Loucy (cell line): ENCODE measurements at regions not wholly inside any gene's neighbourhood (a gene's known extent, or its start where the extent isn't known, plus 50 kb on each side); places are given as distances from the start of the nearest gene placed in this dataset.

Source experiments
- H2AFZ ChIP-seq: fragments of 200-600 bp; sonication (generic); 2 replicates; pipeline ENCODE4 v1.6.0; 2016; ENCODE audit warnings: antibody characterized with exemption, mild to moderate bottlenecking, low read length, moderate library complexity
- H3F3A ChIP-seq: fragments of 200-600 bp; 2 replicates; pipeline ENCODE4 v1.6.0; 2016; ENCODE audit warnings: antibody characterized with exemption, low read depth, mild to moderate bottlenecking
- H3K27me3 ChIP-seq: fragments of 200-600 bp; sonication (generic); 2 replicates; pipeline ENCODE4 v1.6.1; 2014; ENCODE audit warnings: low read length, mild to moderate bottlenecking; ENCODE audit not compliant: insufficient read depth, poor library complexity, severe bottlenecking
- H3K36me3 ChIP-seq: fragments of 200-600 bp; sonication (generic); 2 replicates; pipeline ENCODE4 v1.6.1; 2016; ENCODE audit warnings: low read length; ENCODE audit not compliant: insufficient read depth
- H3K4me1 ChIP-seq: fragments of 200-600 bp; sonication (generic); 2 replicates; pipeline ENCODE4 v1.5.1; 2014; ENCODE audit warnings: low read length, mild to moderate bottlenecking; ENCODE audit not compliant: insufficient read depth, poor library complexity, severe bottlenecking
- H3K4me2 ChIP-seq: fragments of 200-600 bp; sonication (generic); 2 replicates; pipeline ENCODE4 v1.6.0; 2014; ENCODE audit warnings: antibody characterized with exemption, low read length, low read depth, mild to moderate bottlenecking; ENCODE audit not compliant: poor library complexity, severe bottlenecking
- H3K4me3 ChIP-seq: fragments of 200-600 bp; sonication (generic); 2 replicates; pipeline ENCODE4 v1.5.1; 2014; ENCODE audit warnings: low read length, mild to moderate bottlenecking, mixed read lengths; ENCODE audit not compliant: poor library complexity, severe bottlenecking
- H3K79me2 ChIP-seq: fragments of 200-600 bp; sonication (generic); 2 replicates; pipeline ENCODE4 v1.6.1; 2014; ENCODE audit warnings: low read length; ENCODE audit not compliant: insufficient read depth
- H3K9ac ChIP-seq: fragments of 200-600 bp; sonication (generic); 2 replicates; pipeline ENCODE4 v1.6.0; 2014; ENCODE audit warnings: mild to moderate bottlenecking, low read depth, low read length, moderate library complexity; ENCODE audit not compliant: poor library complexity, severe bottlenecking
- H3K9me2 ChIP-seq: fragments of 200-600 bp; sonication (generic); replicated peaks from 2 replicates; pipeline ENCODE4 v1.6.1; 2016; ENCODE audit warnings: low read depth, low read length, mixed read lengths
- H3K9me3 ChIP-seq: fragments of 200-600 bp; sonication (generic); 2 replicates; pipeline ENCODE4 v1.6.1; 2014; ENCODE audit warnings: mild to moderate bottlenecking, antibody characterized with exemption, low read length, low read depth; ENCODE audit not compliant: insufficient read depth
- H4K20me1 ChIP-seq: fragments of 200-600 bp; sonication (generic); 2 replicates; pipeline ENCODE4 v1.6.0; 2014; ENCODE audit warnings: antibody characterized with exemption, low read length, mild to moderate bottlenecking; ENCODE audit not compliant: insufficient read depth, poor library complexity, severe bottlenecking
- CTCF ChIP-seq: fragments of 200-600 bp; sonication (generic); conservative IDR thresholded peaks from 2 replicates; pipeline ENCODE4 v1.5.1; 2014; ENCODE audit warnings: mild to moderate bottlenecking, antibody characterized with exemption, low read length
- EZH2phosphoT487 ChIP-seq: fragments of 200-600 bp; IDR thresholded peaks from 2 replicates; pipeline ENCODE4 v1.6.1; 2018; ENCODE audit warnings: antibody characterized with exemption, mild to moderate bottlenecking, moderate library complexity, borderline replicate concordance

- no peaks in the 10 kb centered on the region for H3F3A ChIP-seq
- no peaks in the 10 kb centered on the region for H3K9me3 ChIP-seq
- H4K20me1 ChIP-seq = no peaks in the 10 kb centered on the region
- H2AFZ ChIP-seq = no peak overlapping the region
- no peak overlapping the region for H3K4me3 ChIP-seq
- no peaks in the 10 kb centered on the region for H3K9me2 ChIP-seq
- TF ChIP-seq EZH2phosphoT487 (no peak), CTCF (no peak)
- no peak overlapping the region for H3K4me2 ChIP-seq
- no peaks in the 10 kb centered on the region for H3K79me2 ChIP-seq
- H3K9ac ChIP-seq = no peak overlapping the region
- no peaks in the 10 kb centered on the region for H3K4me1 ChIP-seq
- H3K27me3 ChIP-seq = no peaks in the 10 kb centered on the region
- no peaks in the 10 kb centered on the region for H3K36me3 ChIP-seq
Observed at GRCh38 chr5:155676967-155677366, 650.0 kb upstream of the SGCD start.

GRCh38 chr5:155678371-155678770 lies 648.6 kb upstream of the SGCD start:
- no peaks in the 10 kb centered on the region for H4K20me1 ChIP-seq
- no peak overlapping the region for H2AFZ ChIP-seq
- no peaks in the 10 kb centered on the region for H3K79me2 ChIP-seq
- no peaks in the 10 kb centered on the region for H3K27me3 ChIP-seq
- no peak overlapping the region for H3K4me2 ChIP-seq
- no peaks in the 10 kb centered on the region for H3K36me3 ChIP-seq
- H3K9me3 ChIP-seq = no peaks in the 10 kb centered on the region
- no peak for TF ChIP-seq EZH2phosphoT487
- H3K4me1 ChIP-seq = no peaks in the 10 kb centered on the region
- no peaks in the 10 kb centered on the region for H3F3A ChIP-seq
- no peak overlapping the region for H3K9ac ChIP-seq
- H3K9me2 ChIP-seq = no peaks in the 10 kb centered on the region
- H3K4me3 ChIP-seq = no peak overlapping the region

GRCh38 chr5:155679530-155679929 lies 647.4 kb upstream of the SGCD start:
- H3K79me2 ChIP-seq = no peaks in the 10 kb centered on the region
- H3F3A ChIP-seq = no peaks in the 10 kb centered on the region
- no peak overlapping the region for H3K4me2 ChIP-seq
- no peaks in the 10 kb centered on the region for H4K20me1 ChIP-seq
- H3K27me3 ChIP-seq = no peaks in the 10 kb centered on the region
- no peaks in the 10 kb centered on the region for H3K36me3 ChIP-seq
- H3K4me1 ChIP-seq = no peaks in the 10 kb centered on the region
- no peak overlapping the region for H2AFZ ChIP-seq
- H3K9me2 ChIP-seq = no peaks in the 10 kb centered on the region
- H3K9me3 ChIP-seq = no peaks in the 10 kb centered on the region
- H3K4me3 ChIP-seq = no peak overlapping the region
- no peak for TF ChIP-seq CTCF
- no peak for TF ChIP-seq EZH2phosphoT487
- H3K9ac ChIP-seq = no peak overlapping the region

- Histone ChIP-seq H3F3A (no peaks in the 10 kb centered on the region), H3K9me3 (no peaks in the 10 kb centered on the region), H3K4me3 (no peak overlapping the region), H3K9me2 (no peaks in the 10 kb centered on the region), H3K9ac (no peak overlapping the region), H3K4me1 (no peaks in the 10 kb centered on the region), H3K79me2 (no peaks in the 10 kb centered on the region), H2AFZ (no peak overlapping the region), H4K20me1 (no peaks in the 10 kb centered on the region), H3K36me3 (no peaks in the 10 kb centered on the region), H3K4me2 (no peak overlapping the region), H3K27me3 (no peaks in the 10 kb centered on the region)
- TF ChIP-seq EZH2phosphoT487 = no peak
- TF ChIP-seq CTCF = no peak
Observed at GRCh38 chr5:155684417-155684816, 642.5 kb upstream of the SGCD start.
